Small intestine (tissue), 7 donors: ENCODE measurements at regions not wholly inside any gene's neighbourhood (a gene's known extent, or its start where the extent isn't known, plus 50 kb on each side); places are given as distances from the start of the nearest gene placed in this dataset.
"Not testable (repeated sequence)": the region's sequence is repeated elsewhere in the genome, so short reads cannot be mapped to it uniquely, and the experiment has no call there.

ENCODE experiments used
- DNase-seq, 2 donors: peaks; one replicate each; pipeline versions ENCODE4 v3.0.0 to v3.0.0-alpha.2; 2013
- FAIRE-seq: peaks from 2 replicates; lab custom pipeline; 2012; peaks lifted over from hg19 to GRCh38; lab: Jason Lieb, UNC
- H3K27ac ChIP-seq, 3 donors: one replicate each; pipeline ENCODE4 v1.5.1; 2013; ENCODE audit warnings: low read length in 2 of 3, mild to moderate bottlenecking in 2 of 3, control low read depth in 1 of 3, inconsistent platforms in 1 of 3, low read depth in 1 of 3, moderate library complexity in 1 of 3
- H3K27me3 ChIP-seq, 3 donors: one replicate each; pipeline ENCODE4 v1.6.1; 2013; ENCODE audit warnings: low read length in 3 of 3, inconsistent platforms in 1 of 3; ENCODE audit not compliant: control insufficient read depth in 3 of 3, insufficient read depth in 3 of 3
- H3K36me3 ChIP-seq, 3 donors: one replicate each; pipeline ENCODE4 v1.6.1; 2013; ENCODE audit warnings: low read length in 3 of 3, inconsistent platforms in 1 of 3, low read depth in 1 of 3, mild to moderate bottlenecking in 1 of 3, moderate library complexity in 1 of 3; ENCODE audit not compliant: control insufficient read depth in 3 of 3, insufficient read depth in 2 of 3
- H3K4me1 ChIP-seq, 3 donors: one replicate each; pipeline ENCODE4 v1.6.1; 2013; ENCODE audit warnings: low read length in 2 of 3, inconsistent platforms in 1 of 3, low read depth in 1 of 3, mild to moderate bottlenecking in 1 of 3, moderate library complexity in 1 of 3; ENCODE audit not compliant: control insufficient read depth in 3 of 3, insufficient read depth in 2 of 3
- H3K4me3 ChIP-seq, 3 donors: one replicate each; pipeline ENCODE4 v1.5.1; 2013; ENCODE audit warnings: low read length in 3 of 3, control low read depth in 1 of 3, inconsistent platforms in 1 of 3, low read depth in 1 of 3, mild to moderate bottlenecking in 1 of 3, moderate library complexity in 1 of 3
- H3K9me3 ChIP-seq, 2 donors: one replicate each; pipeline ENCODE4 v1.6.1; 2013; ENCODE audit warnings: low read depth in 1 of 2, low read length in 1 of 2; ENCODE audit not compliant: control insufficient read depth in 2 of 2, insufficient read depth in 1 of 2
- WGBS, 3 donors: extraction: QIAGEN DNeasy Blood & Tissue Kit; methylation state at CpG; one replicate each; pipeline ENCODE4 v1.1.7; 2013; 5-methylcytosine and 5-hydroxymethylcytosine counted together
- donor health status: healthy with polysubstance abuse.
- donor health status: control.
- donor health status: control.
- donor health status: Bipolar disorder and iron deficiency.
- donor health status: healthy.

- H3K36me3 ChIP-seq, H3K9me3 ChIP-seq, H3K4me3 ChIP-seq, H3K27me3 ChIP-seq, H3K4me1 ChIP-seq, H3K27ac ChIP-seq, FAIRE-seq, DNase-seq: not testable (repeated sequence)
- WGBS, 3 donors: 84 to 91% (median 88%) methylated on average over 2 of the region's 2 CpGs
Observed at GRCh38 chr7:49033140-49033539, 108.8 kb downstream of the CDC14C start.

DNA sequence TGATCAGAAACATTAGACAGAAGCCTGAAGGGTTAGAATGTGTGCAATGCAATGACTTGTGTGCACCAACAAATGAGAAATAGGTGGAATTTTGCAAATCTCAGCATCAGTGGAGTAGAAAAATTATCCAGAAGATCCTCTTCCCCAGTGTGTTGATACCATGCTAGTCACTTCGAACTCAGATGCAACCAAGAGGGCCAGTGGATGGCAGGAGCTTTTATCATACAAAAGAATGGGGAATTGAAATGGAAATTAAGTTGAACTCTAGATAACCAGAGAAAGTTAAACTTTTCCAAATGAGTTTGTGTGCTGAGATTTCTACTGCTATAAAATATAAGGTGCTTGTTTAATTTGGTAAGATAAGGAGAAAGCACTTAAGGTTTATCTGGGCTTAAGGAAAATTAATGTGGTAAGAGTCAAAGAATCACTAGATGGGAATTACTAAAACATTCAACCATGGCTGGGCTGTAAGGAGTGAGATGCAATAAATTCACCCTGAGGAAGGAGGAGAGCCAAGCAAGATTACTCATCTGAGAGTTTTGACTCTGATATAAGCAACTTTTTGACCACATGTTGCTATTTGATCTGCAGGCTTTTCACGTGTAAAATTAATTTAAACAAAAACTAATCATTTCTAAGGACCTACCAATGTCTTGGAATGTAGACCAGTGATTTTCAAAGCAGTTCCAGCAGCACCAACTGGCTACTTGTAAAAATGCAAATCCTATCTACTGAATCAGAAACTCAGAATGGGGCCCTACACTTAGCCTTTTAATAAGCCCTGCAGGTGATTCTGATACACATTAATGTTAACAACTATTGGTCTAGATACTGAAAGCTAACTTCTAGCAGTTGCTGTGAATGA is 113.2 kb downstream of the CDC14C start:
- Histone ChIP-seq H3K9me3 (no peaks in the 10 kb centered on the region), H3K27ac (no peak overlapping the region), H3K4me1 (no peaks in the 10 kb centered on the region), H3K27me3 (no peaks in the 10 kb centered on the region), H3K36me3 (no peaks in the 10 kb centered on the region), H3K4me3 (no peak overlapping the region)
- 6 to 12% (median 9%) methylated on average over 2 of the region's 2 CpGs for WGBS, 3 donors
- no peak for DNase-seq
- no peak for FAIRE-seq

GRCh38 chr7:49038821-49039358 is 114.5 kb downstream of the CDC14C start:
- Histone ChIP-seq H3K27ac (no peak overlapping the region), H3K4me3 (no peak overlapping the region), H3K27me3 (no peaks in the 10 kb centered on the region), H3K4me1 (no peaks in the 10 kb centered on the region), H3K9me3 (no peaks in the 10 kb centered on the region), H3K36me3 (no peaks in the 10 kb centered on the region)
- FAIRE-seq: no peak
- 59 to 77% (median 74%) methylated on average over 1 of the region's 1 CpG for WGBS, 3 donors
- DNase-seq: no peak

GRCh38 chr7:49060743-49061142 is 136.4 kb downstream of the CDC14C start:
- H3K4me1 ChIP-seq: no peaks in the 10 kb centered on the region
- H3K9me3 ChIP-seq: peaks cover 0 to 2% of the 10 kb centered on the region in 2 donors
- no peak for DNase-seq
- no peaks in the 10 kb centered on the region for H3K36me3 ChIP-seq
- 82 to 89% (median 86%) methylated on average over 3 of the region's 3 CpGs for WGBS, 3 donors
- H3K27ac ChIP-seq: no peak overlapping the region
- H3K27me3 ChIP-seq: no peaks in the 10 kb centered on the region
- H3K4me3 ChIP-seq: no peak overlapping the region
- no peak for FAIRE-seq

- no peaks in the 10 kb centered on the region for H3K36me3 ChIP-seq
- no peak for DNase-seq
- FAIRE-seq: no peak
- H3K27me3 ChIP-seq: no peaks in the 10 kb centered on the region
- H3K9me3 ChIP-seq: peaks cover 1 to 12% of the 10 kb centered on the region in 2 donors
- no peak overlapping the region for H3K4me3 ChIP-seq
- no peak overlapping the region for H3K27ac ChIP-seq
- H3K4me1 ChIP-seq: no peaks in the 10 kb centered on the region
- 68 to 81% (median 75%) methylated on average over 2 of the region's 2 CpGs for WGBS, 3 donors
Observed at GRCh38 chr7:49074538-49074937, 150.2 kb downstream of the CDC14C start.

GRCh38 chr7:49080896-49081475 is 156.6 kb downstream of the CDC14C start:
- Histone ChIP-seq H3K9me3 (peaks cover 1 to 12% of the 10 kb centered on the region in 2 donors), H3K36me3 (no peaks in the 10 kb centered on the region), H3K4me3 (no peak overlapping the region), H3K27ac (no peak overlapping the region), H3K4me1 (no peaks in the 10 kb centered on the region), H3K27me3 (no peaks in the 10 kb centered on the region)
- 67 to 78% (median 77%) methylated on average over 2 of the region's 2 CpGs for WGBS, 3 donors
- FAIRE-seq (no peak), DNase-seq (no peak)

DNA sequence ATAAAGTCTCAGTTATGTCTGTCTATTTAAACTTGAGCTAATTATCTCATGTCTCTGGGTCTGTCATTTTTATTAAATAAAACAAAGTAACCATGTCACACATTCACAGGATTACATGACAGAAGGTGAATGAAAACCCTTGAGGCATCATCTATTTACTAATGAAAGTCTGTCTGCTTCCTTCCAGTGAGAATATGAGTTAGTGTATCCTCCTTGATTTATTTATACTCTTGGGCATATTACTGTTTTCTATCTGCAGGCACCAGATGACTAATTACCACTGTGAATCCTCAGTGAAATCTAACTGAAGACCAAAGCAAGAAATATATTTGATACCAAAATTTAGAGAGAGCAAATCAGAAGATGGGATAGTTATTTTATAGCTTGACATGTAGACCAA is 163.7 kb downstream of the CDC14C start:
- no peak overlapping the region for H3K27ac ChIP-seq
- no peaks in the 10 kb centered on the region for H3K27me3 ChIP-seq
- no peak for FAIRE-seq

GRCh38 chr7:49089717-49090116 is 165.4 kb downstream of the CDC14C start:
- H3K4me1 ChIP-seq: no peaks in the 10 kb centered on the region
- FAIRE-seq (no peak), DNase-seq (no peak)
- H3K4me3 ChIP-seq: no peak overlapping the region
- no peak overlapping the region for H3K27ac ChIP-seq
- no peaks in the 10 kb centered on the region for H3K27me3 ChIP-seq
- H3K9me3 ChIP-seq: no peaks in the 10 kb centered on the region
- 48 to 55% (median 54%) methylated on average over 2 of the region's 2 CpGs for WGBS, 3 donors
- no peaks in the 10 kb centered on the region for H3K36me3 ChIP-seq

More for the DNA sequence above, 163.7 kb downstream of the CDC14C start:
- Histone ChIP-seq H3K36me3 (no peaks in the 10 kb centered on the region), H3K4me3 (no peak overlapping the region), H3K9me3 (no peaks in the 10 kb centered on the region), H3K4me1 (no peaks in the 10 kb centered on the region)
- DNase-seq: no peak
